ENCODE measurements at regions not wholly inside any gene's neighbourhood (a gene's known extent, or its start where the extent isn't known, plus 50 kb on each side); places are given as distances from the start of the nearest gene placed in this dataset.

- TF ChIP-seq CTCF (conservative IDR thresholded peaks at IDR 0.05; ENCODE audit: control insufficient read depth, insufficient read depth, low read depth, low read length) = no peak
- DNase-seq (ENCODE audit: low read depth) = no peak
- H3K4me3 ChIP-seq (ENCODE audit: control insufficient read depth, low read depth, low read length) = no peak overlapping the region
These were observed 178.9 kb upstream of the APCDD1 start for GRCh38 chr18:10275486-10275885.

GRCh38 chr18:10278265-10278664 lies 176.2 kb upstream of the APCDD1 start:
- no peak for TF ChIP-seq CTCF (conservative IDR thresholded peaks at IDR 0.05; ENCODE audit: control insufficient read depth, insufficient read depth, low read depth, low read length)
- no peak for DNase-seq (ENCODE audit: low read depth)

GRCh38 chr18:10279471-10279870 lies 175.0 kb upstream of the APCDD1 start:
- no peak for TF ChIP-seq CTCF (conservative IDR thresholded peaks at IDR 0.05; ENCODE audit: control insufficient read depth, insufficient read depth, low read depth, low read length)
- DNase-seq (ENCODE audit: low read depth) = no peak
- H3K4me3 ChIP-seq (ENCODE audit: control insufficient read depth, low read depth, low read length) = no peak overlapping the region

More at GRCh38 chr18:10278265-10278664, 176.2 kb upstream of the APCDD1 start:
- no peak overlapping the region for H3K4me3 ChIP-seq (ENCODE audit: control insufficient read depth, low read depth, low read length)

- no peak overlapping the region for H3K4me3 ChIP-seq (ENCODE audit: control insufficient read depth, low read depth, low read length)
- TF ChIP-seq CTCF (conservative IDR thresholded peaks at IDR 0.05; ENCODE audit: control insufficient read depth, insufficient read depth, low read depth, low read length) = no peak
- DNase-seq (ENCODE audit: low read depth) = no peak
These were observed 174.4 kb upstream of the APCDD1 start for GRCh38 chr18:10279905-10280644.

GRCh38 chr18:10284540-10285282 lies 169.7 kb upstream of the APCDD1 start:
- TF ChIP-seq CTCF (conservative IDR thresholded peaks at IDR 0.05; ENCODE audit: control insufficient read depth, insufficient read depth, low read depth, low read length) = no peak
- H3K4me3 ChIP-seq (ENCODE audit: control insufficient read depth, low read depth, low read length) = no peak overlapping the region
- no peak for DNase-seq (ENCODE audit: low read depth)

- no peak for DNase-seq (ENCODE audit: low read depth)
- no peak overlapping the region for H3K4me3 ChIP-seq (ENCODE audit: control insufficient read depth, low read depth, low read length)
- TF ChIP-seq CTCF (conservative IDR thresholded peaks at IDR 0.05; ENCODE audit: control insufficient read depth, insufficient read depth, low read depth, low read length) = no peak
These were observed 169.2 kb upstream of the APCDD1 start for GRCh38 chr18:10285283-10285640.
